GM19452 (cell line): ENCODE measurements at regions not wholly inside any gene's neighbourhood (a gene's known extent, or its start where the extent isn't known, plus 50 kb on each side); places are given as distances from the start of the nearest gene placed in this dataset.

ENCODE experiments used
- ATAC-seq: cut with Tn5 transposase; IDR thresholded peaks from one replicate; pipeline ENCODE4 v1.9.1; 2021; ENCODE audit not compliant: unreplicated experiment

DNA sequence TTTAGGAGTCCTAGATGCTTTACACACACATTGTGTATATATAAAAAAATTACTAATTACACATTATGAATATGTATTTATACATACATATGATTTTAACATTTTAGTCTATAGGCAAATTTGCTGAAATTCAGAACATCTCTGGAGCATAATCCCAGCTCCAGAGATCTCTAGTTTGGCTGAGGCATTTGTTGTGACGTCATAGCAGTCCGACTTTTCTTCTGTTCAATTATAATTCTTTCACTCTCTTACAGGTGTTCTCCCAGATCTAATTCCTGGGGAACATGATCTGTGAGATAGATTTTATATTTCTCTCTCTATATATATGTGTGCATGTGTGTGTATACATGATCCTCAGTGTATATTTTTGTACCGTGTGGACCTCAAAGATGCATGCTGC, 1876.2 kb downstream of the EFNA5 start:
- ATAC-seq: no peak

DNA sequence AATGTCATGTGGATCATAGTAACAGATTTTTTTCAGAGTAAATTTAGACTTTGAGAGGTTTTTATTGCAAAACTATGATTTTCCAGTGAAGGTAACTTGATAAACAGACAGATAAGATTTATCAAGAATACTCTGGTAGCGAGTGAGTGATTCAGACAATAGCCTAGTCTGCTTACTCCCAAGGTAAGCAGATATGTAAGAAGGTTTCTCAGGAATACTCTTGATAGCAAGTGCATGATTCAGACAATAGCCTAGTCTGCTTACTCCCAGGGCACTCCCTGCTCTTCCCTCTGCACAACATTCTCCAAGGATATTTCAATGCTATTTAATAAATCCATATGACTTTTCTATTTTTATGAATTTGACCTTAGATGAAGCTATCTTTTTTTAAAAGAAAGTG, 1881.5 kb downstream of the EFNA5 start:
- no peak for ATAC-seq

DNA sequence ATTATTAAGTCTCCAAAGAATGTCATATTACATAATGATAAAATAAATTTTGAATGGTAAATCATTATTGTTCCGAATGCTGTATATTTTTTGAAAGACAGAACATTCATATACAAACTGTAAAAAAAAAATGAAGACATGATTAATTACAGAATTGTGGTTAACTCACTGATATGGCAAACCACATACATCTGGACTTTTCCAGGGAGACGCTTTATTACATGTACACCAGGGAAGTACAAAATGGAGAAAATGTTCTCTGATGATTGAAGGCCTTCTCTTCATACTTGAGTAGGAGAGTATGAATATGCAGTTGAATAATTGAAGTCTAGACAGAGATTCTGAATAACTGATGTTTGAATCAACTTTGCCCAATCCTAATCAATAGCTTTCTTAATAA, 1886.9 kb downstream of the EFNA5 start:
- ATAC-seq: no peak

DNA sequence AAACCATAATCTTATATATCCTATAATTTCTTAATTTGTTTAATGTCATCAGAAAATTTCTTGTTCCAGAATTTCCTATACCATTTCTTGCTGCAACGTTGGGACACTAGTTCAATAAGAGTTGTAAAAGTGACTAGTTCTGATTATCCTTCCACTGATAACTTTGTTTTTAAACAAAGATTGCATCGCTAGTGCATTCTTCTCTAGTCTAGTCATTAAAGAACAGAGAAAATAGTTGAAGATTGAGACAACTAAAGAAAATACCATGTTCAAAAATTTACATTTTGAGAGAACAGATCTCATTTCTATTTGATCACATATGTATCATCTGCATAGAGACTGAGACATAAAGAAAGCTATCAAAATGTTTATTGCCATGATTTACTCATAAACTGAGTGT, 1888.2 kb downstream of the EFNA5 start:
- ATAC-seq: no peak

DNA sequence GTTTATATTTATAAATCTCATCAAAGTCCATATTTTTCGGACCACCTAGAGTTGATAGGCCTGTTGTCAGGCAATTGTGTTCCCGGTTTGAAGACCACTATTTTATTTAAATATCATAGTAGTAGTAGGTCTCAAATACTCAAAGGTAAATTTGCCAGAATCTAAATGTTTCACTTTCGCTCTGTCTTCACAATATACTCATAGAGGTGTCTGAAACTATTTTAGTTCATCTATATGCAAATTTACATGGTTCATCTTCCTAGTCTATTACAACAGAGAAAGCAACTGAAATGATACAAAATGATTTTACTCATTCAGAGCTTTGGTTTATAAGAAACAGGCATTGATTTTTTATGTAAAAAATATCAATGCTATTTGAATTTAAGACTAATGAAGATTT, 1897.5 kb downstream of the EFNA5 start:
- no peak for ATAC-seq

DNA sequence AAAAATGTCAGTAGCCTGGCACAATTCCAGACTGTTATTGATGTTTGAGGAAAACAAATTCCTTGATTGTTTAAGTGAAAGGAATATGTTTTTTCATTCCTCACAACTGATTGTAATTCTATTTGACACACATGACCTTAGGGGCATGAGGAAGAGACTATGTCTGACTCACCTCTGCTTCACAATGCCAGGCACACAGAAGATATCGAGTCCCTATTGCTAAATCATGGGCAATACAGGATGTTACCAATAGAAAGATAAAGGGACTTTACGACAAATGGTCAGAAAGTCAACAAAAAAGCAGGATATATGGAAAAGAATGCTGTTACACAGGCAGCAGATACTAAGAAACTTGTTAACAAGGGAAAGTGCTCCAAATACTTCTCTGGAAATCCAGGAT, 1903.5 kb downstream of the EFNA5 start:
- ATAC-seq: no peak

DNA sequence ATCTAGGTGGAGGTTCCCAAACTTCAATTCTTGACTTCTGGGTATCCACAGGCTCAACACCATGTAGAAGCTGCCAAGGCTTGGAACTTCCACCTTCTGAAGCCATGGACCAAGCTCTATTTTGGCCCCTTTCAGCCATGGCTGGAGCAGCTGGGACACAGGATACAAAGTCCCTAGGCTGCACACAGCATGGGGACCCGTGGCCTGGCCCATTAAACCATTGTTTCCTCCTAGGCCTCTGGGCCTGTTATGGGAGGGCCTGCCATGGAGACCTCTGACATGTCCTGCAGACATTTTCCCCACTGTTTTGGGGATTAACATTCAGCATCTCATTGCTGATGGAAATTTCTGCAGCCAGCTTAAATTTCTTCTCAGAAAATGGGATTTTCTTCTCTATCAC, 1908.0 kb downstream of the EFNA5 start:
- no peak for ATAC-seq

DNA sequence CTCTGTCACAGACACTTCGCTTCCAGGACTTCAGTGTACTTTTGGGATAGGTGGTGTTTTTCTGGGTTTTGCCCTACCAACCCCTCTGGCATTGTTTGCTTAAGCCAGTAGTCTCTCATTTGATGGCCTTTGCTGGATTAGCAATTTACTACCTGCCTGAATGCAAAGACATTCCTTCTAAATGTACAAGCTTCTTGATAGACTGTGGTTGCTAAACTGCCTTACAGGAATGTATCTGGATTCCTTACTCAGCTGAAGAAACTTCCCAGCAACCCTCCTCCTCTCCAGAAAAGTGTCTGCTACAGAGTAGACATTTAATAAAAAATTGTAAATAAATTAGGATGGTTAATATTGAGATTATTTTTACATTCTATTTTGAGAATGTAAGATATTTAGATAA, 1916.7 kb downstream of the EFNA5 start:
- ATAC-seq: no peak

DNA sequence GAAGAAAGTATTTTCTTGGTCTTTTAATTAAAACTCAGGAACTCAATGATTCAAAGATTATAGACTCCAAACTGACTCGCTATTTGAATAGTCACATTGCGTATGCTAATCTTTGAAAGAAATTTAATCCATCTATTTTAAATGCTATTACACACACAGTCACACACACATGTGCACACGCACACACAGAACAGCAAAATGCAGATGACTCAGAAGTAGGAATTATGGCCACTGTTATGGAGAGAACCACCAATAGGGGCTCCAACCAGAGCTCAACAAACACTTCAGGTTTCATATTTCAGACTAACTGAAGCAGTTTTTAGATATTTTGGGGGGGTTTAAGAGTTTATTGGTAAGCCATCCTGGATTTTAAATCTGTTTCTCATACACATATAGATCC, 1917.9 kb downstream of the EFNA5 start:
- no peak for ATAC-seq

DNA sequence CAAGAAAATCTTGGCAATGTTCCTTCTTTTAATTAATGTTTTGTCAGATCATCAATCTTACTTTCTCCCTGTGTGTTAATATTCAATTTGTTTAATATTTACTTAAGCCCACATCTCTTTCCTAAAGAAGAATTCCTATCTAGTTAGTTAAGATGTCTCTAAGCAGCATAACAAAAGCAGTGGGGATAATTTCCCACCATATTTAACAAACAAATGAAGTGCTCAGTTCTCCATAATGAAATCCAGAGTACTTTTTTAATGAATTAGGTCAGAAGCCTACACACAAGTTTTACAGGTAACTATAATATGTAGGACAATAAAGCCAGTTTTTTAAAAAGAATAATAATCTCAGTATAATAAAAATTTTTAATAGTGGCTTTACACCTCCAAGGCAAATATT, 1918.8 kb downstream of the EFNA5 start:
- no peak for ATAC-seq

DNA sequence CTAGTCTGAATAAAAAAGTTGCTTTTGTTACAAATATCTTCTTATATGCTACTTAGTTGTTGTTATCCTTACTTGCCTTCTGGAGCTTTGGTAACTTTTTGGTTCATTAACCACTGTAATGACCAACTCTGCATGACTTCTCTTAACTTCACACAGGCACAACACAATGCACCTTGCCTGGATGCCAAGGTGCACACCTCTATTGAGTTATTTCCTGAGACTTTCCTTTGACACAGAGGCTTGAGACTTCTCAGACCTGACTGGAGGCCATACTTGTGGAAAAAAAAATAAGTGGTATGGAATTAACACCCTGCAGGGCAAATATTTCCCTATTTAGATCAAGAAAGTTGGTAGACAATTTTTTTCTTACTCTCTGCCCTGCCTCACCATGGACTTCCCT, 1925.6 kb downstream of the EFNA5 start:
- ATAC-seq: no peak

DNA sequence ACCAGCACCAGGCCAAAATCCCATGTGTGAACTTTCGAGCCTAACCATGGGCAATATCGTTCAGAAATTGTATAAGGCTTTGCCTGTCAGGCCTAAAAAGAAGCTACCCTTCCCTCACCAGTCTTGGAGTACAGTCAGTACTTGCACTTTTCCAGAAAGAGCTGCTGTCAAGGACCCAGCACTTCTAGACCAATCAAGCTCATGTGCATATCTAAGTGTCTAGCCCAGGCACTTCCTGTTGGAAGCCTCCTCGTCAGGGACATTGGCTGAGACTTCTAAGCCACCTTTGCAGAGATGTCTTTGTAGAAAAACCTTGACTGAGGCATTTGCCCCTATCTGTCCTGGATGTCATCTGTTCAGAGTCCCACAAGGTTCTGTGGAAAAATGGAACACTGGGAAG, 1930.5 kb downstream of the EFNA5 start:
- ATAC-seq: no peak

DNA sequence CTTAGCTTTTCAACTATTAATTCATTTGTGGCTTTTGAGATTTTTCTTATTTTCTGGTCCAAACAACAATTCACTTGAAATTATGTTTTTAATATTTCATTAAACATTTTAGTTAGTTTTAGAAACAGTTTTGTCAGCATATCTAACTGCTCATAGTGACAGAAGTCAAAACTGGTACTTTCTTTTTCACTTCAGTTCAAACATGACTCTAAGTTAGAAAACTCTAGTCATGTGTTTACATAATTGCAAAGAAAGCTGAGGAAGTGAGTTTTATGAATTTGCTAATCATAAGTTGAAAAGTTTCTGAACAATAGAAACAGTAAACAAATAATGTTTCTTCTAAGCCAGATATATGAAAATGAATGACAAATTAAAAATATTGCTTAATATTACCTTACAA, 1931.0 kb downstream of the EFNA5 start:
- no peak for ATAC-seq

DNA sequence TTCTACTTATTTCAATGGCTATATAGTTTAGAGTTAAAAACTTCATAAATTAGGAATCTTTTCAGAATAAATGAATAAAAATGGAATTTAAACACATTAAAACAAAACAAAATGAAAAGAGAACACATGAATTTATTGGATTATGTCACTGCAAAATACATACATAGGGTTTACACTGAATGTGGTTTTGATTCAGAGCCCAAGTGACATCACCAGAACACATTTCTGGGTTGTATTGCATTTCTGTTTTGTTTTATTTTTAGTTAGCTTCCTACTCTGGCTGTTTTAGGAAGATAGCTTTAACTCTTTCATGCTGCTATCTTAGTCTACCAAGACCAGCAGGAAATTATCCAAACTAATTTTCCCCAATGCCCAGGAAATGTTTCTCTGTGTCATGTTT, 1935.0 kb downstream of the EFNA5 start:
- no peak for ATAC-seq

DNA sequence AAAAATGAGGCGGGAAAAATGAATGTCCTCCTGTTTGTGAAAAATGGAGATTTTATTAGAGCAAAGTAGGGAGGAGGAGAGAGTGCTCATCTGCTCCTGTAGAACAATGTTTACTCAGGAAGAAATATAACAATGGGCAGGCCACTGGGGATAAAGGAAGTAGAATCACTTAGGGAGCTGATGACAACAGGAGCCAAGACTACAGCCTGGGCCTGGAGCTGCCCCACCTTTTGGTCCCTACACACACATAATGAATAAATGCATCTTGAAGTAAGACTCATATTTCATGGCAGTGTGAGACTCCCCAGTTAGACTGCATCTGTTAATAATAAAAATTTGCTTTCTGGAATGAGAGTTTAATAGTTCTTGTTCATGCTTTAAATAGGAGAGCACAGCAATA, 1939.8 kb downstream of the EFNA5 start:
- ATAC-seq: no peak

DNA sequence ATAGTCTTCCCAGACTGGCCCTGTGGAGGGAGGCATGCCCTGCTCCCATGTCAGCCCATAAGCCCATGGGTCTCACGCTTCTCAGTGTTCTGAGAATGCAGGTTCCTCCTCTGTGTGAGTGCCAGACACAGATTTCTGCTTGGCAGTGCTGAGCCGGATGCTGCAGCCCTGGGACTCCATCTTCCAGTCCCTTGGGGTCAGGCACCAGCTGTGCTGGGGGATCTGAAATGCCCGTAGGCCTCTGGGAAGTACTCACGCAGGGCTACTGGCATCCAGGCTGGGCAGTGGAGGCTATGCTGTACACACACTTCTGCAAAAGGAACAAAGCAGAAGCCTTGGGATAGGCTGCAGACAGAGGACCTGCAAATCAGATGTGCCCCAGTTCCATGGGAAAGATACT, 1944.6 kb downstream of the EFNA5 start:
- no peak for ATAC-seq

DNA sequence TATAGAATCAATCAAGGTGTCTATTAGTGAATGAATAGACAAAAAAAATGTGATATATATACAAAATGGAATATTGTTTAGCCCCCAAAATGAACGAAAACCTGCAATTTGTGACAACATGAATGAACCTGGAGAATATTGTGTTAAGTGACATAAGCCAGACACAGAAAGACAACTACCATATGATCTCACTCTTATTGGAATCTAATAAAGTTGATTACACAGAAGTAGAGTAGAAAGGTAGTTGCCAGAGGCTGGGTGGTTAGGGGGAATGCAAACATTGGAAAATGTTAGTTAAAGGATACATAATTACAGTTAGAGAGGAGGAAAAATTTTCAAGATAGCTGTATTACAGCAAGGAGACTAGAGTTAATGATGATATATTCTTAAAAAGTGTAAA, 1962.3 kb downstream of the EFNA5 start:
- ATAC-seq: no peak

DNA sequence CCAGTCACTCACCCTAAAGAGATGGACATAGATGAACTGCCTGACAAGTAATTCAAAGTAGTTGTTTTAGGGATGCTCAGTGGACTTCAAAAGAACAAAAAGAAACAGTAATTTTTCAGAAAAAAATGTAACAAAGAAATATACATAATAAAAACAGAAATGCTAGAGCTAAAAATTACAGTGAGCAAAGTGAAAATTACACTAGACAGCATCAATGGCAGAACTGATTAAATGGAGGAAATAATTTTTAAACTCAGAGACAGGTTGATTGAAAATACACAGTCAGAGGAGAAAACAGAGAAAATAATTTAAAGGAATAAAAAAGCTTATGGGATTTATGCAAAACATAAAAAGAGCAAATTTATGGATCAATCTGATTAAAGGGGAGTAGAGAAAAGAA, 1968.4 kb downstream of the EFNA5 start:
- ATAC-seq: no peak

DNA sequence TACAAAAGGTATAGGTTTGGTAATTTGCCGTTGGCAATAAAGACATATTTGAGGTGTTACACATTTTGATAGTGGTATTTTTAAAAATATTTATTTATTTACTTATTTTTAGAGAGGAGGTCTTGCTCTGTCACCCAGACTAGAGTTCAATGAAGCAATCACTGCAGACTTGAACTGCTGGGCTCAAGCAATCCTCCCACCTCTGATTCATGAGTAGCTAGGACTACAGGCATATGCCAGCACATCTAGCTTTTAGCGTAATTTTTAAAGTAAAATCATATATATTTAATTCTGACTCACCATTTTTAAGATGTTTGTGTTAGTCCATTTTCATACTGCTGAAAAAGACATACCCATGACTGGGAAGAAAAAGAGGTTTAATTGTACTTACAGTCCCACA, 1974.3 kb downstream of the EFNA5 start:
- ATAC-seq: no peak

DNA sequence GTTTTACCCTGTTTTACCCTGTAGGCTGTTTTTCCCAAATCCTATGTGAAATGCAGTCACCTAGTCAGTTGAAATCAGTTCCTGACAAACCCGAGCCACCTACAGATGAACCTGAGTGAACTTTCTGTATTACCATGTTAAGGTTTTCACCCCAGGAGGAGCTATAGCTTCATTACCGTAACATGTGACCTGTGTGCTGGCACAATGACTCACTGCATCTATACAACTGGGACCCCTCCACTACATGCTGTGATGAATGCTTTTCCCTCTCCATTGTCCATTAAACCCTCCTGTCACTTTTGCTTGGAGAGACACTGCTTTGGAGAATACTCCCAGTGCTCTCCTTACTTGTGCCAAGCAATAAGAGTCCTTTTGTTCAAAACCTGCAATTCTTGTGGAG, 1974.8 kb downstream of the EFNA5 start:
- ATAC-seq: no peak

DNA sequence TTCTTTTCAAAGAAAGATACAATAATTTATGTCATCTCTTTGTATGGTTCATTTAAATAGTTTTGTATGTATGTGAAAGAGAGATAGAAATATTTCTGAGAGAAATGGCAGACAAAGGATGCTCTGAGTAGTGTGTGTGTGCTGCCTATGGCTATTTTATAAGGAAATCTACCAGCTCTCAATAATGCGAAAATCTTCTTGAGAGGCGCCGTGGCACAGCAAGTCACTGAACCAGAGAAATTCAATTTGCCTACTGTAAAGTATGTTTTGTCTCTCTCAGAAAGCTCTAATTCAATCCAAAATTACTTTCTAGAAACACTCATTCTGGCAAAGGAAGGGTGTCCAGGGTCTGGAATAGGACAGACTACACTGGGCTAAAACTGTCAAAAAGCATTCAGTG, 1981.1 kb downstream of the EFNA5 start:
- no peak for ATAC-seq

DNA sequence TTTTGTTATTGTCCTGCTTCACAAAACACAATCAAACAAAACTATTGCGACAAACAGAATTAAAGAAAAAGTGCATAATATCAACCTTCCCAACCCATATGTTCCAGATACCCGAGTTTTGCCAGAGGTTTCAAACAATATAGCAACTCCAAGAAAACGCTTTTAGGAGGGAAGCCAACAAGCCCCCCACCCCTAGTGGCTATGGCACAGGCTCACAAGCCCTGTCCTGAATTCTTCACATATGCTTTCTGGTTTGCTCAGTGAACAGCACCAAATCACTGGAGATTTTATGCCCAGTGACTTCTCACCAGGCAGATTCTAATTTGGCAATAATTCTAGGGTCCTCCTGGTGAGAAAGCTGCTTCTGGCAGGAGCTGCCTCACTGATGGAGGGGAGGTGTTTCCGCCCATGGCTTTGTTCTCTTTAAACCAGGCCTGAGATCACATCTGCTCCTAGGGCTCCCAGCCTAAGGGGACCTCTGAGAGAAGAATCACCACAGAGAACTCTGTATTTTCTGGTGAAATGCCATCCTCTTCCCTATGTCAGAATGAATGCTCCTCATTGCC, 1982.4 kb downstream of the EFNA5 start:
- ATAC-seq: no peak

DNA sequence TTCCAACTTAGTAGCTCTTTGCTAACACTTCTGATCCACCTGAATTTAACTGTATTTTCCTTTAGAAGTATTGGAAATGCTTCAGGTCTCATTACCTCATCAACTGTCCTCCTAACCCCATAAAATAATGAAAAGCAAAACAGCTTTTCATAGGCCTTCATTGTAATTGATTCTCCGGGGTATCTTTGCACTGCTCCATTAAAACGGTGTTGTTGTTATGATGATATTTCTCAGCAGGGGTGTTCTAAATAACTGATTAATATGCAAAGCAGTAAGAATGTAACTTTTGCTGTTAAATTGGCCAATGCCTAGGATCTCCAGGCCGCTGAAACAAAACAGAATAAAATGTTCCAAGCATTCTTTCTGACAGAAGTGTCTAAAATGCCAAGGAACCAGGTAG, 1983.2 kb downstream of the EFNA5 start:
- ATAC-seq: no peak

DNA sequence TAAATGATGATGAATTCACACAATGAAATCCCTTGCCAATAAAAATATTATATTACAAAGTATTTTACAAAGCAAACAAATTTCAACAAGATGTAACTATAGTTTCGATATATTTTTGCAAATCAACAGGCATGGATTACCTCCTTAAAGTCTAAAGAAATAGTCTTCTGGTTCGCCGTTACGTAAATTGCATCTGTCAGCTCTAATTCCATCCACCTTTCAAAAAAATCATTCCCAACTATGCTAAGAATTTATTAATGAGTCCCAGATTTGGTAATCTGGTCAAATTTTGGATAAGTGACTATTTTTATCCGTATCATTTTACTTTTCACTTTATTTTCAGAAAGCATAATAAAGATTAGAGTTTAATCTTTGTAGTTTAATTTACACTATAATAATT, 1984.9 kb downstream of the EFNA5 start:
- no peak for ATAC-seq
